ENCODE measurements at regions not wholly inside any gene's neighbourhood (a gene's known extent, or its start where the extent isn't known, plus 50 kb on each side); places are given as distances from the start of the nearest gene placed in this dataset.

- H3K9me3 ChIP-seq (ENCODE audit: control insufficient read depth, insufficient read depth, low read depth, low read length) = no peaks in the 10 kb centered on the region
- no peaks in the 10 kb centered on the region for H3K79me2 ChIP-seq (ENCODE audit: control insufficient read depth, insufficient read depth, low read length)
- no peak overlapping the region for H3K4me3 ChIP-seq (replicated peaks in 1 of 4; ENCODE audit: control extremely low read depth in 1 of 4, insufficient read depth in 1 of 4, low read depth in 3 of 4, low read length in 4 of 4)
- DNase-seq (ENCODE audit: low read depth in 2 of 2) = no peak
- no peak overlapping the region for H3K9ac ChIP-seq (ENCODE audit: insufficient read depth, low read length)
- H3K27me3 ChIP-seq (ENCODE audit: control insufficient read depth, insufficient read depth, low read length) = no peaks in the 10 kb centered on the region
- H3K36me3 ChIP-seq (ENCODE audit: control insufficient read depth, insufficient read depth, low read length) = no peaks in the 10 kb centered on the region
- no peak overlapping the region for H3K4me2 ChIP-seq (ENCODE audit: extremely low read depth, insufficient read depth, low read length)
- H2AFZ ChIP-seq (ENCODE audit: low read length) = no peak overlapping the region
- peaks cover 2% of the 10 kb centered on the region for H3K4me1 ChIP-seq (ENCODE audit: control insufficient read depth, extremely low read depth, insufficient read depth, low read length)
- no peak overlapping the region for H3K27ac ChIP-seq (ENCODE audit: insufficient read depth, low read length)
- H4K20me1 ChIP-seq (ENCODE audit: control insufficient read depth, extremely low read depth, insufficient read depth, low read length) = no peaks in the 10 kb centered on the region
- TF ChIP-seq EZH2 (IDR thresholded peaks at IDR 0.05; ENCODE audit: low read length, missing control alignments) (no peak), CTCF (conservative IDR thresholded peaks at IDR 0.05 in 1 of 2, IDR thresholded peaks at IDR 0.05 in 1 of 2; ENCODE audit: low read depth in 1 of 2, low read length in 2 of 2) (no peak)
These were observed 86.0 kb upstream of the SLC38A2 start for GRCh38 chr12:46458500-46459102.

- H3K27ac ChIP-seq (ENCODE audit: insufficient read depth, low read length) = no peak overlapping the region
- H3K79me2 ChIP-seq (ENCODE audit: control insufficient read depth, insufficient read depth, low read length) = no peaks in the 10 kb centered on the region
- H3K4me3 ChIP-seq (replicated peaks in 1 of 4; ENCODE audit: control extremely low read depth in 1 of 4, insufficient read depth in 1 of 4, low read depth in 3 of 4, low read length in 4 of 4) = no peak overlapping the region
- TF ChIP-seq CTCF (conservative IDR thresholded peaks at IDR 0.05 in 1 of 2, IDR thresholded peaks at IDR 0.05 in 1 of 2; ENCODE audit: low read depth in 1 of 2, low read length in 2 of 2) (no peak), EZH2 (IDR thresholded peaks at IDR 0.05; ENCODE audit: low read length, missing control alignments) (no peak)
- no peak overlapping the region for H3K9ac ChIP-seq (ENCODE audit: insufficient read depth, low read length)
- H3K36me3 ChIP-seq (ENCODE audit: control insufficient read depth, insufficient read depth, low read length) = no peaks in the 10 kb centered on the region
- no peaks in the 10 kb centered on the region for H3K27me3 ChIP-seq (ENCODE audit: control insufficient read depth, insufficient read depth, low read length)
- H3K4me1 ChIP-seq (ENCODE audit: control insufficient read depth, extremely low read depth, insufficient read depth, low read length) = peaks cover 2% of the 10 kb centered on the region
- H3K9me3 ChIP-seq (ENCODE audit: control insufficient read depth, insufficient read depth, low read depth, low read length) = no peaks in the 10 kb centered on the region
- H4K20me1 ChIP-seq (ENCODE audit: control insufficient read depth, extremely low read depth, insufficient read depth, low read length) = no peaks in the 10 kb centered on the region
- no peak overlapping the region for H3K4me2 ChIP-seq (ENCODE audit: extremely low read depth, insufficient read depth, low read length)
- DNase-seq (ENCODE audit: low read depth in 2 of 2) = no peak
- no peak overlapping the region for H2AFZ ChIP-seq (ENCODE audit: low read length)
These were observed 85.4 kb upstream of the SLC38A2 start for GRCh38 chr12:46457958-46458357.

- no peak for TF ChIP-seq EZH2 (IDR thresholded peaks at IDR 0.05; ENCODE audit: low read length, missing control alignments)
- no peak for TF ChIP-seq CTCF (conservative IDR thresholded peaks at IDR 0.05 in 1 of 2, IDR thresholded peaks at IDR 0.05 in 1 of 2; ENCODE audit: low read depth in 1 of 2, low read length in 2 of 2)
- no peaks in the 10 kb centered on the region for H3K9me3 ChIP-seq (ENCODE audit: control insufficient read depth, insufficient read depth, low read depth, low read length)
- no peaks in the 10 kb centered on the region for H4K20me1 ChIP-seq (ENCODE audit: control insufficient read depth, extremely low read depth, insufficient read depth, low read length)
- no peak overlapping the region for H2AFZ ChIP-seq (ENCODE audit: low read length)
- H3K27ac ChIP-seq (ENCODE audit: insufficient read depth, low read length) = no peak overlapping the region
- H3K27me3 ChIP-seq (ENCODE audit: control insufficient read depth, insufficient read depth, low read length) = no peaks in the 10 kb centered on the region
- H3K4me2 ChIP-seq (ENCODE audit: extremely low read depth, insufficient read depth, low read length) = no peak overlapping the region
- no peaks in the 10 kb centered on the region for H3K36me3 ChIP-seq (ENCODE audit: control insufficient read depth, insufficient read depth, low read length)
- no peak overlapping the region for H3K4me3 ChIP-seq (replicated peaks in 1 of 4; ENCODE audit: control extremely low read depth in 1 of 4, insufficient read depth in 1 of 4, low read depth in 3 of 4, low read length in 4 of 4)
- peaks cover 3% of the 10 kb centered on the region for H3K4me1 ChIP-seq (ENCODE audit: control insufficient read depth, extremely low read depth, insufficient read depth, low read length)
- H3K9ac ChIP-seq (ENCODE audit: insufficient read depth, low read length) = no peak overlapping the region
- H3K79me2 ChIP-seq (ENCODE audit: control insufficient read depth, insufficient read depth, low read length) = no peaks in the 10 kb centered on the region
- peak; percentile 45 to 54 for DNase-seq (ENCODE audit: low read depth in 2 of 2)
These were observed 84.1 kb upstream of the SLC38A2 start for GRCh38 chr12:46456356-46457334.
